LHCN-M2 (cell line): ENCODE measurements at regions not wholly inside any gene's neighbourhood (a gene's known extent, or its start where the extent isn't known, plus 50 kb on each side); places are given as distances from the start of the nearest gene placed in this dataset.

ENCODE experiments used
- DNase-seq: peaks from one replicate; pipeline ENCODE4 v3.0.0-alpha.2; 2012; ENCODE audit warnings: low read depth

DNA sequence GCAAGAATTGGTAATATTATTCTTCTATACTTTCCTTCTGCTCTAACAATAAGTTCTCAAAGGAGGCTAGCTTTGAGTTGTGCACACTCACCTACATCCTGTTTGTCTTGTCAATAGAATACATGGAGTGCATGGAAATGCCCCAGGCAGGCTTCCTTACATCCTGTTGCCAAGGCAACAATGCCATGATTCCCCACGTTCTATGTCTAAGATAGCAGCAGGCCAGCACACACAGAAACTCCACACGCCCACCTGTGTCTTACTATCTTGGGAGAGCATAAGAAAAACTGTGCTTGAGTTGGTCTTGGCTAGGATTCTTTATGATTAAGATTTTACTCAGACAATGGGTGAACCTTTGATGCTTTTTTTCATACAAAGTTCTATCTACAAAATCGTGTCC, 379.2 kb downstream of the AASDHPPT start:
- DNase-seq: no peak

DNA sequence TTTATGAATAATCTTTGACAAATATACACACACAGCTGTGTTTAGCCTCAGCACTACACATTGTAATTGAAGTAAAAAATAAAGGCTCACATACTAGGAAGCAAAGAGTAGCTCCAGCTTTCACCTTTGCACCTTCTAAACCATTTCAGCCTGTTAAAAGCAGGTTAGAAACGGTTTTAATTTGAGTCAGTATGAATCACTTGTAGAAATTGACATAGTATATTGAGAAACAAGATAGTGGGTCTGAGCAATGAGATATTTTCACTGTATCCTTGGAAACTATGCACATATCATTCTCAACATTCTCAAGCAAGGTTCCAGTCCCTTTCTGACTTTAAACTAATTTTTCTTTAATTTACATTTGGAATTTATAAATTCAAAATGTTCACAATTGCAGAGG, 380.3 kb downstream of the AASDHPPT start:
- DNase-seq: peak; percentile 66

DNA sequence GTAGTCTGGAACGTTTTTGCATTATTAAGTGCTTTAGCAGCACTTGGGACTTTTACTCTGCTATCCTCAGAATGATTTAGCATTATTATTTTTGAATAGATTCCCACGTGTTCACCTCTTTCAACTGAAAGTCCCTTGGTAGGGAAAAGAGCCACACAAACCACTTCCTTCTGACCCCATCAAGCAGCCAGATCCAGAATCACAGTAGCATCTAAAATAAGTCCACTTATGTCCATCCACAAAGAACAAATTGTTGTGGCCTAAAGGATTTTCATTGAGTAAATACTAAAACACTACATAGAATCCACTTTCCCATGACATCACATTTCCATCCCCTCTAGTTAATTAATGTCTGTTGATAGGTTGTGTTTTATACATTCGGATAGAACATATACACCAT, 381.7 kb downstream of the AASDHPPT start:
- DNase-seq: no peak

DNA sequence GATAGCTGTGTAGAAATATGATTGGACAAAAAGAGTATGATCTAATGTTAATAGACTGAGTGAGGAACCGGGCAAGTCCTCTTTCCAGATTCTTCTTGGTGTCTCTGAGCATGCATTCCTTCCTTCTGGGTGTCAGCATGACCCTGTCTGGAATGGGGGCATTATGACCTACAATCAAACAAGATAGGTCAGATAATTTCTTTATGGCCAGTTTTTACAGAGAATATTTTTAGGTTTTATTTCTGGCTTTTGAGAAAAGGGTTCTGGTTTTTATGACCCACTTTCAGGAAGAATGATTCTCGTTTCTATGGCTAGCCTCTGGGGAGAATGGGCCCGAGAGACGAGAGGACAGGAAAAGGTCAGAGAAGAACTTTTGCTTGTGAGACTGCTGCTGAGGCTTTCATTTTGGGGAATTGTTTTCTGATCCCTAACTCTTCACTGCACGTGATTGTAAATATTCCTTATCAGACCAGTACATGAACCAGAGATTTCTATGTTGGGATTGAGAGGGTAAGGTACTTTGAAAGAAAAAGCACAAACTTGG, 383.8 kb downstream of the AASDHPPT start:
- DNase-seq: no peak

DNA sequence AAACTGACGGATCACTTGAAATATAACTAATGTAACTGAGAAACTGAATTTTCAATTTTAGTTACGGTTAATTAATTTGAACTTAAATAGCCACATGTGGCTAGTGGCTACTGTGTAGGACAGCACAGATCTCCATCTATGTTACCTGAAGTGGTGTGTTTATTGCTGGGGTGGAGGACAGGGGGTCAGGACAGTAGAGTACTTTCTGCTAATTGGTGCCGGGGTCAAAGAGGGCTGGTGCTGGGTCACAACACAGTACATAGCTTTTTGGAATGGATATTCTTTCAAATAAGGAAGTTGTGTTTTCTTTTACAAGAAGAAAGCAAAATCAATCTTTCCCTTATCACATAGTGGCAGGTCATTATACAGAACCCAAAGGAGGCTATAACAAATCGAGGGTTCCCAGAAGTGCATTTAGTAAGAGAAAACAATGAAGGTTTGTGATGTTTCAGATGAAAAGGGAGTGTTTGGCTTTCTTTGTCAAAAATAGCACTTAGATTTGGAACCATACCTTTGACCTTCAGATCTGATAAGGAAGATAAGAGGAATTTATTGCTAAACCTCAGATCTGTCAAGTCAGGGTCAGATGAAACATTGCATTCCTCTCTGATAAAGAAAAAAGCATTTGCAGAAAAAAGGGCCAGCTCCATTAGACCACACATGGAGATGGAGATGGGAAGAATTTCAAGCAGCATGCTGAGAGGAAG, 384.5 kb downstream of the AASDHPPT start:
- DNase-seq: no peak

DNA sequence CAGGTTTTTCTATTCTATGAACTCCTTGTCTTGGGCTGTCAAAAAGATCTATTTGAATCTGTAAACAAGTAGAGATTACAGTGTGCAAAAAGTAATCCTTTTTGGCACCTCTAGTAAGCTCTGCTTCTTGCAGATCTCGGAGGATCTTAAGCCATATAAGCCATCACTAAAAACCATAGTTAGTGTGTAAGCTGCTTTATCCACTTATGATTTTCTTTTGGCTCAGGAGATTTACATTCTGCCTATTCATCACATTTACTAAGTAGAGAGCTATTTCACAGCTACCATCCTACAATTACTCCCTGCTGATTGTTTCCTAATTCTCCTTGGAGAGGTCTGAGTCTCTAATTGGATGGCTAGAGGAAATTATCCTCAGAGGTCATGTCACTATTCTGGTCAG, 385.7 kb downstream of the AASDHPPT start:
- DNase-seq: no peak

DNA sequence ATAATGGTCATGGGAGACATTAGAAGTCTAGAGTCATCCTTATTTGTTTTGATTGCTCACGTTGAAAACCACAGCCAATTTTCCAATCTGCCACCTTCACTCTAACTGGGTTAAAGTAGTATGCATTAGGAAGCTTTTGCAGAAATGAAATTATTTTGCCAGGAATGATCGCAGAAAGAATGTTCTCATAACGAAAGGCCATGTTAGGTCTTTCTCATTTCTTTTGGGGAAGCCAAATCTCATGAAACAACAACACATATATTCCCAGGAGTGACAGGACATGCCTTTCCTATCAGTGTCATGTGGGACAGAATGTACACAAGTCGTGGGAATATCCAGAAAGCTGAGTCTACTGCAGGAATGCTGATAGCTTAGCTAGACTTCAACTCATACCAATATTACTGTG, 386.3 kb downstream of the AASDHPPT start:
- no peak for DNase-seq

DNA sequence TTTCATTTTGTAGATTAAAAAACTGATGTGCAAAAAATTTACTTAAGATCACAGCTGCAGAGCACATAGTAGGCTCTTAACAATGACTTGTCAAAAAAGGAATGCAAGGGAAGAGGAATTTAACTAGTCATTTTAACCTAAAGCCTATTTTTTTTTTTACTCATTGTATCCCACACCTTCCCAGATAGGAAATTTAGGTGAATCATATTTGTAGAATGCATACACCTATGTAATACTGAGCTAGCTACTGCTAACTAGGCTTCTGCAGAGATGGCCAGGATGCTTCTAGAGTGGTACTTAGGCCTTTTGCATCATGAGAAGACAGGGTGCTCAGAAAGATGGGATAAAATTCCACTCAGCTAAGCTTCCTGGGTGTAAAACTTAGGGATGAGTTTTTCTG, 387.3 kb downstream of the AASDHPPT start:
- no peak for DNase-seq

DNA sequence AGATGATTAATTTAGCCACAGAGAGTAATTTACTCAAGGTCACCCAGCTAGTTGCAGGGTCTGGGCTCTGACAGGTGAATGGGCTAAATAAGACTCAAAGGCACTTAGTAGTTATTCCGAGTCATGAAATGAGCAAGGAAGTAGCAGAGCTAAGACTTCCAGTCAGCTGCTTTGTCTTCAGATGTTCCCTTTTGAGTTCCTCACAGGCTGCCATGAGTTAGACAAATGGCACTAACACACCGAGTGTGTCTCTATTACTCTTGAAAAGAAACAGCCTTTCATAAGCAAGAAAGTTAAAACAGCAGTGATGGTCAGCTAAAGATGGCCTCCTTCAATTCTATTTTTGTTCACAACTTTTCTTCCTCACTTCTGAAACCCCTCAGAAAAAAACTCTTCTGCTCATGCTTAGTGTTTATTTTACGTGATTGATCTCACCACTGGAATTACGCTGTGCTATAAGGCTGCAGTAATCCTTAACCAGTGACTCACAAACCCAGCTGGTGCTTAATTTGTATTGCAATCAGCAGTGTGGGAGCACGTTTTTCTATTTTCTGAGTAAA, 389.1 kb downstream of the AASDHPPT start:
- peak; percentile 84 for DNase-seq

DNA sequence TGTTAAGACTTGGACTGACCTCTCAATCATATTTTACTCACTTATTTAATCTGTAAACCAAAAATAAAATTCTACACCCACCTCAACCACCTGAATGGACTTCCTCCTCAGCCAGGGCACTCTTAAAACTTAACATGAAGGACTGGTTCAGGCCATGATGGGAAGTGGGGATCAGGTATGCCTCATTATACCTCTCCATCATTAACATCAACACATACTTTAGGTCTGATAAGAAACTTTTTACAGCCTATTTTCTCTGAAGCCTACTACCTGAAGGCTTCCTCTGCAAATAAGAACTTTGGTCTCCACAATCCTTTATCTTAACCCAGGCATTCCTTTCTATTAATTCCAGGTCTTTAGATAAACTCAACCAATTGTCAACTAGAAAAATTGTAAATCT, 390.0 kb downstream of the AASDHPPT start:
- no peak for DNase-seq

DNA sequence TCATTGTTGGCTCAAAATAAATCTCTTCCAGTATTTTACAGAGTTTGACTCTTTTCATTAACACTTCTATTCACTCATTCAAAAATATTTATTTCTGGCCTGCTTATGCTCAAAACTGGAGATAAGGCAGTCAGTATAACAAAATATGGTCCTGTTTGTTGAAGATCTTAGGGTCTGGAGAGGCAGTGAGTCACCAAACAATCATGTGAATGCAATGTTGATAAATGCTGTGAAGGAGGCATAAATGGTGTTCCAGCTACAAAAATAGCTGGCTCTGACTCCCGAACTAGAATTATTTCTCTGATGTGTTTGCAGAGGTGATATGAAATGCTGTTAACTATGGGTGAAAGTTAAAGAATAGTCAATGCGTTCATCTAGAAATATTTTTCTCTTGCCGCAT, 390.6 kb downstream of the AASDHPPT start:
- peak; percentile 70 for DNase-seq

DNA sequence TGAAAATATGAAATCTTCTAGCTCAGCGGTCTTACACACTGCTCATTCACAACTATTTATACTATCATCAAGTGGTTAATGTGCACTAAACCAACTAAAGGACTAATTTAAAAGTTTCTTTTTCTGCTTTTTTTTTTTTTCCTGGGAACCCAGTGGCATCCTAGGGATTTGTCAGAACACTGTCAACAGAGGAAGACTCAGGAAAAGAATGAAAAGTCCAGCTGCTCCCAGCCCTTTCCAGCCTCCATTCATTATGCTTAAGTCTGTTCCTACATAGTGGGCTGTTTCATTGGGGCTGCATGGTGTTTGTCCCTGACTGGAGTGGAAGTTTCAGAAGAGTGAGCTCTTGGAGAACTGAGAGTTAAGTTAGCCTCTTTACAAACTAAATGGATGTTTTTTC, 391.1 kb downstream of the AASDHPPT start:
- DNase-seq: no peak

DNA sequence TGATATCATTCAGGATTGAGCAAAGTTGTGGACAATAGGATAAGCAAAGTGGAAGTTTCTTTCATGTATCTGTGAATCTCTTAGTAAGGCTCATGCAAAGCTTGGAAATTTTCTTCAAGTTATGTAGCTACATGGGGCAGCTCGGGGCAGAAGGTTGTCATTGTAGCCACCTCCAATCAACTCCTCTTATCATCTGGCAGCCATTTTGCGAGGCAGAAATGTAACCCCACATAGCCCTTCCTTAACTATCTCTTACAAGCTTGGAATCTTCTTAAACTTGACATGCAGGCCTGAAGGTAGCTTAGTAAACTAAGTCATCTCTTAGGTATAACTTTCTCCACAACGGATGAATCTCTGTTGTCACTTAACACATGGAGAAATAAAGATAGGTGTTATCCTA, 392.8 kb downstream of the AASDHPPT start:
- DNase-seq: no peak

DNA sequence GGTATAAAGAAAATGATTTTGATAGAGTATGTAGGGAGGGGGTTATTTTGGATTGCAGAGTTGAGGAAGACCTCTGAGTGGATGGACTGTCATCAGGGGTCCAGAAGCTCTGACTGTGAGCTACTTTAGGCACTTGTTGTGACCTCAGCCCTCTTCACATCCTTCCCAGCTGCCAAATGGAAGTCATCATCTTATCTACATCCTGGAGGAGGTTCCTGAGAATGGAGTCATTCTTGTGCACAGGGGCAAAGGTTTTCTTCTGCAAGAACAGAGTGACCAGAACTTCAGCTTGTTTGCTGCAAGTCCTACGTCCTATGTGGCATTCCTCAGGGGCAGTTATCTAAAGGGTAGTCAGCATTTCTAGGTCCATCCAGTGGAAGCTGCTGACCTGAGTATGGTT, 393.8 kb downstream of the AASDHPPT start:
- DNase-seq: no peak

DNA sequence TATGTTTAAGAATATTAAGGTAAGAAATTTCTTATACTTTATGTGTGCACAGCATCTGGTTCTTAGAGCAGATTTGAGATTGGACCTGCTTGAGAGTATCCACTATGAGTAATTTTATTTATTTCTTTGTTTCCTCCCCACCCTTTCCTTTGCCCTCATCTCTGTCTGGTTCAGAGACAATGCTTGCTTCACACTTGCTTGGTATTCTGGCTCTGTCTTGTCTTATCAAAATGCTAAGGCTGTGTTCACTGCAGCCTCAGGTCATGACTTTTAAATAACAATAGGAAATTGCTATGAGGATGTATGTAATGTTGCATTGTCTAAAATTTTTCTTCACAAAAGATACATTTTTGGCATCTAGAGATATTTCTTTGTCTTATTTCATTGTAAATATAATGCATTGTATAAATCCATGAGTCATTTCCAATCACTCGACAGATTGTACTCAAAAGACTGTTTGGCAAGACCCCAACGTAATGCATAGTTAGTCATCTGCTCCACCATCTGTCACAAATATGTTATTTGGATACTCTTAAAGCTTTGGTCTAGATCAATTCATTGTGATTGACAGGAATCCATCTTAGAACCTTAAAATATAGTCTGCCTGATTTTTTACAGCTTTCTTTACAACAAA, 395.7 kb downstream of the AASDHPPT start:
- no peak for DNase-seq

DNA sequence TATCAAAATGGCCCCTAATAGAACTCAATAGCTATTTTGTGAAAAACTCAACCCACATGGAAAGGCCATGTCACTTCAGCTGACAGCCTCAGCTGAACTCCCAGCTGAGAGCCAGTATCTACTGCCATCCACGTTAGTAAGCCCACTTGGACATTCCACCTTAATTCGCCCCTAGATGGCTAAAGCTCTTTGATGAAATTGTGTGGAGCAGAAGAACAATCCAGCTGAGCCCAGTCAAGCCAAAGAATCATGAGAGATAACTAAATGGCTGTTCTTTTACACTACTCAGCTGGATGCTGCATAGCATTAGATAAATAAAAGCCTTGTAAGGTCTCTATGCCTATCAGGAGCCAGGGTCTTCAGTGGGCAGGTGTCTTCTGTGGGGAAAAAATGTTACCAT, 396.8 kb downstream of the AASDHPPT start:
- DNase-seq: no peak

DNA sequence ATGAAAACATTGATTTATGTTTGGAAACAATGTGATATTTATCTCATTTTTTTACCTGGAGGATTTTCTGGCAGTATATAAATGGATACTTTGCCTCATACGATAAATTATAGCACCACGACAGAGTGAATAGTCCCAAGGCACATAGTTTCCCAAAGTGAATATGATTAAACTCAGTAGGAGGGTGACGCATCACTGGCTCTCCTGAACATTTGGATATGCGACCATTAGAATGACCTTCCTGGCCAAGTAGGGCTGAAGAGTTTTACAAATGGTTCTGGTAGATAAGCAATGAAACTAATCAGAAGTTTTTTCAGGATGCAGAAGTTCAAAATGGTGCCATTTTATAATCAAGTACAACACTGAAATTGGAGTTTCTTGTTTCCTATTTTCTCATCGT, 397.7 kb downstream of the AASDHPPT start:
- no peak for DNase-seq

DNA sequence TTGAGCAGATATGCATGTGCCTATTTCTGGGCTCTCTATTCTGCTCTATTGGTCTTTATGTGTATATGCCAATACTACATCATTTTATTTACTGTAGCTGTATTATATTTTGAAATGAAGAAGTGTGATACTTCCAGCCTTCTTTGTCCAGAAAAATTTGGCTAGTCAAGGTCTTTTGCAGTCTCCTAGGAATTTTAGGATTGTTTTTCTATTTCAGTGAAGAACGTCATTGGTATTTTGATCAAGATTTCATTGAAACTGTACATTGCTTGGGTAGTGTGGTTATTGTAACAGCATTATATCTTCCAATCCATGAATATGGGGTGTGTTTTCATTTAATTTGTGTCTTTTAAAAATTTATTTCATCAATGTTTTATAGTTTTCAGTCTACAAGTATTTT, 400.3 kb downstream of the AASDHPPT start:
- DNase-seq: no peak

DNA sequence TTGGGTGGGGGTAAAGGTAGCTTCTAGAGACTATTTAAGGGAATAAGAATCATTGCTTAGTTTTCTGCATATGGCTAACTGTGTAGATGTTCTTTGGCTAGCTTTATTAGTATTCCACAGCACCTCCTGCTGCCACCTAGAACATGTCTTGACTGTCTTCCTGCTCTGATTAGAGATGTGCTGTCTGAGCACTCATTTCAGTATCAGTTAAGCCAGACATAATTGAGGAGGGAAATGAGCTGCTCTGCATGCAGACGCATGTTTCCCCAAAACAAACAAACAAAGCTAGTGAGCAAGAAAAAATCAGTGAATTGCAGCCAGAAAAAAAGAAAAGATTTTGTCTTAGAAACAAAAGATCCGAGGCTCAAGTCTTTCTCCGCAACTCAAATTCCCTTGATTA, 402.2 kb downstream of the AASDHPPT start:
- DNase-seq: no peak

DNA sequence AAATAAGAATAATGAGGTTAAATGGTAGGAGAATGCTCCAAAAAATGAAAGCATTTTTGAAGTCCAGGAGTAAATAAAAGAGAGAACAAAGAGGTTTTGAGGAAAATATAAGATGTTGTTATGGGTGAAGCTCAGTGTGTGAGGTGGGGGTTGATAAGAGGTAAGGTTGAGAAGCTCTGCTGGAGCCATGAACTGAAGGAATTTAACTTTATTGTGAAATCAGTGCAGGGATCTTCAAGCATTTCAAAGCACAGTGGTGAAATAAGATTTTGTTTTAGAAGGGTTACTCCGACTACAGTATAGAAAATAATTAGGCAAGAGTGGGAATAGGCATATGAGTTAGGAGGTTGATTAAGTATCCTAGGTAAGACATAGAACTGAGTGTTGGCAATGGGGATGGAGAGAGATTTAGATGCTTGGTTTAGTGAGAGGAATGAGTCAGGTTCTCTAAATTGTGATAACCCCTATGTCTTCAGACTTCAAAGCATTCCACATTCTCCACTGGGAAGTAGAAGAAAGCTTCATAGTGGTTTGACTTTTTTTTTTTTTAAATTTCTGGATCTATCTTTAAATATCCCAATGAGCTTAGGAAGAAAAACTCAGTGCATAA, 403.2 kb downstream of the AASDHPPT start:
- DNase-seq: peak; percentile 57

DNA sequence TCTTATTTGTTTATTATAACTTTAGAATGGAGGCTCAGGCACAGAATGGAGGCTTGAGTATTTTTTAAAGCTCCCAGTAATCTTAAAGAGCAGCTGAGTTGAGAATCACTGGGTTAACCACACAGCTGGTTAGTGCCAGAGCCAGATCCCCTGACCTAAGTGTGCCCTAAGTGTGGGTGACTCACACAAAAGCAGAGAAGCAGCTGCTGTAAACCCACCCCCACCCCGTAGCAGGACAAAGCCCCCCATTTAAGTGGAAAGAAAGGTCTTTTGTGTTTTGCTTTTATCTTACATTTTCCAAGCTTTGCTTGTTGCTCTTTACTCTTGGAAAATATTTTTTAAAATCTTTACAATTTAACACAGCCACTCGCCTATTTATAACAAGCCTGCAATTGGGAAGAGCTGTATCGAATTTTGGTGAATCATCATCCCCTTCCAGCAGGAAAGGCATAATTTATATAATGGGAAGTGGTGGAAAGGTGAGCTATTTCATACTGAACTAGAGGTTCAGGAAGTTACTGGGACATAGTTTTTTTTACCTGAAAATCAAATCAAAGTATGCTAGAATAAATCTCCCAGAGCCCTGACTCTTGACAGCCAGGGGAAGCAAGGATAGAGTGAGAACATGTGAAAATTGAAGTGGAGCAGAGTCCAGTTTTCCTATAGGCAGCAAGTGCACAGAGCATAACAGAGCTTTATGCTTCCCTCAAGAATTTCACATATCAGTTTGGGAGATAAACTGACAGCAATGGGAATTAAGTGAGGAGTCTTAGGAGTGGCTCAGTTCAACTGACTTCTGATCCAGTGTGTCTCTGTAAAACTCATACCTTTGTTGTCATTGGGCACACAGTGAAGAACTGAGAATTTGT, 405.7 kb downstream of the AASDHPPT start:
- peak; percentile 94 for DNase-seq

DNA sequence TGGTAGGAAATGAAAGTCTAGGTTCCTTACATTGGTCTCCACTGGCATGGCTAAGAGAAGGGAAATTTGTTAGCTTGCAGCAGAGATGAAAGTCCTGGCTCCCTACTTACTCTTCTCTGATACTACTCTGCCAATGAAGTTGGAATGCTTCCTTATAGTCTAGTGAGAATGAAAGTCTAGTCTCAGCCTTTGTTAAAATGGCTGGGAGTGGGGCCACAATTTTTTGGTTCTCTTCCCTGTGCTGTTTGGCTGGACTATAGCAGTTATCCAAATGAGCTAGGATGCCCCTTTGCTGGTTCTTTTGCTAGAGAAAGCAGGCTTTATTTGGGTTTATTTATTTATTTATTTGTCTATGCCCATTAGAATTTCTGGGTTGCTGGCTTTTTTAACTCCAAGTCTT, 414.3 kb downstream of the AASDHPPT start:
- DNase-seq: no peak
